NCI-H146 (cell line): ENCODE measurements at regions not wholly inside any gene's neighbourhood (a gene's known extent, or its start where the extent isn't known, plus 50 kb on each side); places are given as distances from the start of the nearest gene placed in this dataset.
A peak's percentile ranks its signal among the peaks of the same experiment; 100 is the strongest.
"Not testable (repeated sequence)": the region's sequence is repeated elsewhere in the genome, so short reads cannot be mapped to it uniquely, and the experiment has no call there.

Experiments used
- DNase-seq: peaks from one replicate; lab custom pipeline; 2025; lab: John Stamatoyannopoulos, UW

DNA sequence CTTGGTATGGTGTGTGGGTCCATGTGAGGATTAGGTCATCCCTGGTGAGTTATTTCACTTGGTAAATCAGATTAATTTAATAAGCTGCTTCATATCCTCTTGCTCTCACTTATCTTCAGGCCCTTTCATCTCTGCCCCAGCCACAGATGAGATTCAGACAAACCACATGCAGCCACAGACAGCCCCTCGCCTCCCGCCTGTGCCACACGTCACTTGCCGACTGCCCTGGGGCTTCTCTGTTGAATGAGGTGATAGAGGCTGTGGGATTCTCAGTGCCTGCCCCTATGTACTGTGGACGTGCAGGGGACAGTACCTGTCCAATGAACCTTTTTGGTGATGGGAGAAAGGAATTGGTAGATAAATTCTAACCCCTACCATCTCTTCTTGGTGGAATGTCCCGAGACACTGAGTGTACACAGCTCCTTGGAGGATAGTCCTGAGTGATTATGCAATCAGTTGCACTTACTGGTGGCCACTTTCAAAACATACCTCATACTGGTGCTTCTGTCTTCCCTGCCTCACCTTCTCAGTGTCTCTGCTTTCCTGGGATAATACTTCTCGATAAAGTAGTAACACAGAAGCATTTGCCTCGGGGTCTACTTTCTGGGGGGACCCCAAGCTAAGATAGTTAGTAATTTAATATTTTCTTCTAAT, 248.7 kb downstream of the TTC6 start:
- DNase-seq, result no peak

DNA sequence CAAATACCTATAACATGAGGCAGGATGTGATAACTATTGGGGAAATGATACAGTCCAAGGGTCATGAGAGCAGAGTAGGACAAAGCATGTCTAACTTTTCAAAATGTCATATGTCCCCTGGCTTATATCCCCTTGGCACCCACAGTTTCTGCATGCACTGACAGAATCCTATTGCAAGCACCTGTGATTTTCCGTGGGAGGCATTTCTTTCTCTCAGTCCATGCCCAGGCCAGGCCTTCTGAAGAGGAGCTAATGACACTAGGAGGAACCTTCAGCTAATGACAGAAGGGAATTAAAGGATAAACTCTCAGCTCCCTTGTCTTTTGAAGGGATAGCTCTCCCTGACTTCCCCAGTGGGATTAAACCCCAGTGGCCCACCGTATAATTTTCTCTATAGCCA, 249.2 kb downstream of the TTC6 start:
- no peak for DNase-seq

DNA sequence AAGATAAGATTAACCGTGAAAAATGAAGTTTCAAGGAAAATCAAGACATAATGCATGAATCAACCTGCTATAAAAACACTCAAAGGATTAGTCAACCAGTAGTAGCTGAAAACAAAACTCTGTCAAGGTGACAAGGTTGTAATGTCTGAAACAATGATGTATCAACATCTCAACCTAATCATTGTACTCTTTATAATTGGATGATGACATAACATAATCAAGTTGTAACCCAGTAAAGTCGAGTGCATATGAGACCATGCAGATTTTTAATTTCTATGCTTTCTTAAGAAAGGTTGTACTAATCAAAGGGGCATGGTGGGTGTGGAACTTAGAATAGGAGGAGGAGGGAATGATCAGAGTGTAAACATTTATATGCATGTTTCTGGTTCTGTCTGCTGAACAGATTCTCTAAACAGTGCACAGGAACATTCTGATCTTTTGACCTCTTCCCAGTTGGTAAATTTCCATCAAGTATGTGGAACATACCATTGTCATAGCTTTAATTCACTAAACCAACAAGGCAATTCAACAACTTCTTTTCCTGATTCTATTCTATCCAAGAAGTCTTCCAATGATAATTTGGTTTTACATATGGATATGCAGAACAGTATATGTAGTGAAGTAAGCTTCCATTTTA, 253.7 kb downstream of the TTC6 start:
- no peak for DNase-seq

DNA sequence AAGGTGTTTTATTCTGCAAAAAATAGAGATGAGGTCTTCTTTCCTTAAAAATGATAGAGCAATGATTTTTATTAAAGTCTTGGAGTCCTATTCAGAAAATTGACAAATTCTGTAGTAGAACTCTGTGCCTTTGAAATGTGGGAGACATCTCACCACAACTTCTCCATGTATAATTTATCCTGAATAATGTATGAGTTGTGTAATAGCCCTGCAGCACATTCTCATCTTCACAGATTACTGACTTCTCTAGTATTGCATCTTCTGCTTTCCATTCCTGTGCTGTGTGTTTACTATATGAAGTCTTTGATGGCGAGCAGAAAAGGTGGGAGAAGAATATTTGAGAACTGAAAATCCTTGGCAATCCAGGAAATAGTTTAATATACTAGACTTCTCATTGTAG, 255.6 kb downstream of the TTC6 start:
- no peak for DNase-seq

DNA sequence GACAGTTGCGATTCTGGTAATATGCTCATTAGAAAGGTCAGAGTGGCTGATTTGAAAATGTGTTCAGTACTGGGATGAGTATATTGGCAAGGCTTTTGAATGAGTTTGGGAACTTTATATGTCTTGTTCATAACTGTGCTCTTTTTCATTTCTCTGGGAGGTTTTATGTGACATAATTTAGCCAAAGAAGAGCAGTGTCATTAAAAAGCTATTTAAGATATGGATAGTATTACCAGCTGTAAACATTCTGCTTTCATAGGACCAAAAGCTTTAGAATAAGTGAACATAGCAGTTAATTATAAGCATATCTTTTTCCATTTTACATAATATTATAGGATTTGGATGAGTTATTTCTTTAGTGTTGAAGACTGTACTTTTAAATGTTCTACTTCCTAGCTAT, 260.4 kb downstream of the TTC6 start:
- no peak for DNase-seq

DNA sequence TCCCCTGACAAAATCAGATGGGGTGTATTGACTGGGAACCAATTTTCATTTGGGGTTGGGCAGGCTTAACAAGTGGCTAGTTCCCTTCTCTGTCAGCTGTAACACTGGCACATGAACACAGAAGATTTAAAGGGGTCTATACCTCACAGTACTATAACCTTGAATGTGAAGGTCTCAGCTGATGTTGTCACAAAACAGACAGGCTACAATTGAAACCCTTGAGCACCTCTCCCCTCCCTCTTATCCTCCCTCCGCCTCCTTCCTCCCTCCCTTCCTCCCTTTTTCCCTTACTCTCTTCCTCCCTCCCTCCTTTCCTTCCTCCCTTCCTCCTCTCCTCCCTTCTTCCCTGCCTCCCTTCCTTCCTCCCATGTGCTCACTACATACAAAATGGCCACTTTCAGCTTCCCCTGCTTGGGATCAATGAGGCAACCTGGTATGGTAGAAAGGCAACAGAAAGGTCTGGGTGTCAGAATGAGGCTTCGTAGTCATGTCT, 262.4 kb downstream of the TTC6 start:
- DNase-seq, result no peak

DNA sequence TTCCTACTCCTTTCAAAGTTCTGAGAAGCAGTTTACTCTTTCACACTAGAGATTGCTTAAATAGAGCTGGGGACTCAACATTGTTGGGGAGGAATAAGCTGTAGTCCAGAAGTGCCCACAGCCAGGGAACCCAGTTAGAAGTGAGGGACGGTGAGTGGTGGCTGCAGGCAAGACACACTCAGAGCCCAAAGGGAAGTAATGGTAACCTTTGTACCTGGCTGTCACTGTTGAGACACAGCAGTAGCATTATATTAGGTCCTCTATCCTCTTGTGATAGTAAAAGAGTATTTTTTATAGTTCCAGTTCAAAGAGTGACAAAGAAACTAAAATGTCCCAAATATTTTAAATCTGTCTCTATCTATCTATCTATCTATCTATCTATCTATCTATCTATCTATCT, 263.3 kb downstream of the TTC6 start:
- DNase-seq, result no peak

DNA sequence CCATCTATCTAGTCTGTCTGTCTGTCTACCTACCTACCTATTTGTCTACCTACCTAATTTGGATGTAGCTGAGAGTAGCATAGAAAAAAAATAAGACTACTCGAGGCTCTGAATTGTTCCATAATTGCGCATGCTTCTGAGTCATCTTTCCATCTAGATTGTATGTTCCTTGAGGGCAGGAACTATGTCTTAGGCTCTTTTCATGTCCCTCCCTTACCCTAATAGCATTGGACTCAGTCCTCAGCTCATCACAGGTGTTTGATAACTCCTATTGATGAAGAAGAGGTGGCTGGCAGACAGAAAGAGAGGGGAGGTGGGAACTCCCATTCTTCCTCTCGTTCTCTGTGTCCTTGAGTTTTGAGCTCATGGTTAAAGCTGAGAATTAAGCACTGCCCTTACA, 263.7 kb downstream of the TTC6 start:
- DNase-seq, result no peak

DNA sequence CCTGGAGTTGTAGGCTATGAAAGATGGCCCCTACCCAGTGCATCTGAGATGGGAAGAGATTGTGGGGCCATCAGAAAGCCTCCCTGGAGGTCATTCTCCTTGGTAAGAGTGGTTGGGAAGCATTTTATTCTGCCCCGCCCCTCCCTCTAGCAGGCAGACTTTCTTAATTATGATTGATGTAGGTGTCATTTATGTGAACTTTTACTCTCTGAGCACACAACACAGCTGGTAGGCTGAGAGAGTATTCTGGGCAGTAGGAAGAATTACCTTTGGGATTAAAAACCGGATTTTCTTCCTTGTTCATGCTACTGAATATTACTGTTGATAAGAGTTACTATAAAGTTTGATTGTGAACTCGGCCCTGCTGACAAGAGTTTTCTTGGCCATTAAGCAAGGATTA, 266.8 kb downstream of the TTC6 start:
- no peak for DNase-seq

DNA sequence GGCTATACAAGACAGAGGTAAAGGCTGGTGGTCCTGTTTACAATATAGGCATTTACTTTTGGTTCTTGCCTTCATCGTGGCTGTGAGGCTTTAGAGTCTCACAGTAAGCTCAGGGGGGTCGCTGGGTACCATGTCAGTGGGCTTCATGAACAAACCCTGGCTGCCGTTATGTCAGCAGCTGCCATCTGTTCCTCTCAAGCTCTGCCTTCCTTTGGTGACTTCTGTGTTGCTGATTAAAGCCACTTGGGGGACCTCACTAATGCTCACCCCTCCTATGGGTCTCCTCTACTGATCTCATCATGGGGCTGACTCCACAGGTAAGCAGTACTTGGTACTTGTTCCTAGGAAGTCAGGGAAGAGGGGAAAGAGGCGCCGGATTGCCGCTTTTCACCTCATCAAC, 268.7 kb downstream of the TTC6 start:
- no peak for DNase-seq

DNA sequence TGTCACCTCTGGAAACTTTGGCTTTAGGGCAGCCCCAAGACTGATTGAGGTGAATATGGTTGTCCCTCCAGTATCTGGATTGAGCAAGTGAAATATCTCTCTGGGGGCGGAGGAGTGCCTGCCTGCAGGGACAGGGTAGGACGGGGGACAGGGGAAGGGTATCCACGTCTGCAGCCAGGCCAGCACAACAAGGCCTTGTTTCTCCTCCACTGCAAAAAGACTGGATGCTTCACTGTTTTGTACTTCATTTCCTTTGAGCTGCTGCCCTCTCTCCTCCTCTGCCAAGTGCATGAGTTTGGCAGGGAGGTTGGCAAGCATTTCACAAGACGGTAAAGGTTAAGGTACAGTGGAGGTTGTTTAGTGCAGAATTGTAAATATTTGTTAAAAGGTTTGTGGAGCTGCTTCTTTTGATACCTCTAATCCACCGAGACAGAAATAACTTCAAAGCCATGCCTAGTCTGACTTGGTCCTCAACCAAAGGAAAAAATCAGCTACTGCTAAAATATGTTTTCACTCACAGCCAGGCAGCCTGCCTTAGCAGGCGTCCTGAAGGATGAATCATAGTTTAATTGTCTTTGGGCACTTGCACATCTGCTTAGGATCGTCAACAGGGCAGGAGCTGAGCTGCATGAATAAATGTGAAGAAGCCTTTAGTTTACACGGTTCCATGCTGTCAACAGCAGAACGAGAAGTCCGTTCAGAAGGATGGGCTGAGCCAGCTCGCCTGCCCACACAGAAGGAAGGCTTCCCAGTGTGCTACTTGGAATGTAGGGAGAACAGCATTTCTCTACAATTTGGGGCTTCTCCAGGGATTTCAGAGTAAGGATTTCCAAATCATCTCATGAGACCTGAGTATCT, 269.7 kb downstream of the TTC6 start:
- DNase-seq, result peak; percentile 47

DNA sequence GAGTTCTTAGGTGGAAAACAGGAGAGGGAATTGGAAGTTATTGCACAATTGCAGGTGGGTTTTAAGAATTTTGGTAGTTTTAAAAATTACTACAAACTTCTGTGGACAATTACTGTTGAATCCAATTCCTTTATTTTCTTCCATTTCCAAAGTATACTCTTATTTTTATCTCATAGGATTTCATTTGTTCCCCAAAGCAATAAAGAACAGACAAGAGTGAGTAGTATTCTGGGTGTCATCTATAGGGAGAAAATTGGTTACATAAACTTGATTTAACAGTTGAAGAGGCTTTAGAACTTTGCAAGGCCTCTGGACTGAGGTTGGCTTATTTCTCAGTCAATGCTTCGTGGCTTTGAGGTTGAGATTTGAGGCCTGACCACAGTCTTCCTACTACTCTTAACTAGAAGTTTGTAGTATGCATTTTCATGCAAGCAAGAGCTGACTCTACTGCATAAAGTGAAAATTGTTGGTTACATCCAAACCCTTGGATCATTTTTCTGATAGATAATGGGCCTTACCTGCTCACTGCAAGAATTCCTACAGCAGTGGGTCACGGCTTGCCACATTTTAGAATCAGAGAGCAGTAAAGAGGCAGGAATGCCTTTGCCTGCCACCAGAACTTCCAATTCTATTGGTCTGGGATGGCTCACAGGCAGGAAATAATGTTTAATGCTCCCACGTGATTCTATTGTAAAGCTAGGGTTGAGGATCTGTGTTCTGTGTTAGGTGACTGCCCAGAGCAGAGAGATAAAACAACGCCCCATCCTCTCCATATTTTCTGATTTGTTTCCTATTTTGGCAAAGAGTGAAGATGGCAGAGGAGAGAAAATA, 270.5 kb downstream of the TTC6 start:
- no peak for DNase-seq

DNA sequence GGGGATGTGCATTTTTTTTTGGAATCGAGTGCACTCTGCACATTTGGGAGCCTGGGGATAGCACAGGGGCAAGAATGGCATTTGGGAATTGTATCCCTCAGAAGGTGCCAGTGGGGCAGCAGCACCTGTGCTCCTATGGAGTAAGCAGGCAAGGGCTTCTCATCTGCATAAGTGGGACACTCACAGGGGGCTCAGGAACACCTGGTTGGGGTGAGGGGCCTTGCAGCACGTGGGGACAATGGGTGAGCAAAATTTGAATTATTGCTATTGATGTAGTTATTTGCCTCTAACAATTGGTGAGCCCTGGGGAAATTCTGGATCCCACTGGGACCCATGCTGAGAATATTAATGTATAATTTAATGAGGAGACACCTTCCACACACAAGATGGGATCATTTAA, 274.2 kb downstream of the TTC6 start:
- peak; percentile 94 for DNase-seq

DNA sequence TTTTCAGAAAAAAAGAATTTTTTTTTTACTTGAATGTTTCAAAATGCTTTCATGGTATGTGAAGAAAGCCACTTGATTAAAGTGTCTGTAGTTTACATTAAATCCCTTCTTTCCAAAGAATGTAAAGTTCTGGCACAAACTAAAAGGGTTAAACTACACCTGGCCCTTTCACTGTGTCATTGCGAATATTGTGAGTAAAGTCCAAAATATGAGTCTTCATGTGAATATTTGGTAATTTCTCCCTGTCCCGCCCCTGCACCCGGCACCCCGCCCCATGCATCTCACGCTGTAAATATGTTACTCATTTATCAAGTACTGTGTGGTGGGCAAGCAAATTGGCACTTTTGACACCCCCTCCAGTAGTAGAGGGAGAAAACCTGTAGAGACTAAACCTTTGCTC, 274.7 kb downstream of the TTC6 start:
- DNase-seq, result no peak

DNA sequence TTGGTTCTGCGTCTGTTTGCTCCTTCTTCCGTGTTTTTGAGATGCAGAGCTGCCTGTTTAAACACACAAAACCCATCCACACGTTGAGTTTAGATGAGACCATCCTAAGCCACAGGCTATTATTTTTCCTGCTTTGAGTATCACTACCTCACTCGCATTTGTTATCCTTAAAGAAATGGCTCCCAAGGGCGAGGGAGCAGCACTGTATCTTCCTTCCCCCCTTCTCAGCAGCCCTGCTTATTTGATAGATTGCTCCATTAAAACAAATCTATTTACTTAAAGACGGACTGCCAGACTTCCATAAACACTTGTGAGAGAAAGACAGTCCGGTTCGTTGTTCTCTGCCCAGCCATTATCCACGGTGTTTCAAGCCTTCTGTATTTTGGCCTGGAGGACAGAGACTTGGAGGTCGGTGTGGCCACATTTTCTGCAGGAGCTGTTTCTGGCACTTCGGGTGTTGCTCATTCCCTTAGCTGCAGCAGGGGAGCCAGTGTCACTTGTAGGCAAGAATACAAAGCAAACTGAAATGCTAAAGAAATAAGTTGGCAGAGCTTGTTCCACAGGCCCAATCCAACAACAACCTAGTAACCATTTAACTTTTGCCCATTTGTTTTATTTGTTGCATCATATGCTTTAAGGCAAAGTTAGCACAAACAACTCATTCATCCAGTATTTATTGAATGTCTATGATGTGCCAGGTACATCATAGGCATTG, 275.4 kb downstream of the TTC6 start:
- peak; percentile 62 for DNase-seq

DNA sequence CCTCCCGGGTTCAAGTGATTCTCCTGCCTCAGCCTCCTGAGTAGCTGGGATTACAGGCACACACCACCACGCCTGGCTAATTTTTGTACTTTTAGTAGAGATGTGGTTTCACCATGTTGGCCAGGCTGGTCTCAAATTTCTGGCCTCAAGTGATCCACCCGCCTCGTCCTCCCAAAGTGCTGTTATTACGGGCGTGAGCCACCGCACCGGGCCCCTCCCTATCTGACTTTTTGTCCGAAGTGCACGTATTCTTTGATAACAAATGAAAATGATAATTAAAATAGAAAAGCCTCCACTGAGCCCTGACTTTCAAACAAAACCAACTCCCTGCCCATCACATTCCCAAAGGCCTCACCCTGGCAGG, 278.6 kb downstream of the TTC6 start:
- not testable (repeated sequence) for DNase-seq

DNA sequence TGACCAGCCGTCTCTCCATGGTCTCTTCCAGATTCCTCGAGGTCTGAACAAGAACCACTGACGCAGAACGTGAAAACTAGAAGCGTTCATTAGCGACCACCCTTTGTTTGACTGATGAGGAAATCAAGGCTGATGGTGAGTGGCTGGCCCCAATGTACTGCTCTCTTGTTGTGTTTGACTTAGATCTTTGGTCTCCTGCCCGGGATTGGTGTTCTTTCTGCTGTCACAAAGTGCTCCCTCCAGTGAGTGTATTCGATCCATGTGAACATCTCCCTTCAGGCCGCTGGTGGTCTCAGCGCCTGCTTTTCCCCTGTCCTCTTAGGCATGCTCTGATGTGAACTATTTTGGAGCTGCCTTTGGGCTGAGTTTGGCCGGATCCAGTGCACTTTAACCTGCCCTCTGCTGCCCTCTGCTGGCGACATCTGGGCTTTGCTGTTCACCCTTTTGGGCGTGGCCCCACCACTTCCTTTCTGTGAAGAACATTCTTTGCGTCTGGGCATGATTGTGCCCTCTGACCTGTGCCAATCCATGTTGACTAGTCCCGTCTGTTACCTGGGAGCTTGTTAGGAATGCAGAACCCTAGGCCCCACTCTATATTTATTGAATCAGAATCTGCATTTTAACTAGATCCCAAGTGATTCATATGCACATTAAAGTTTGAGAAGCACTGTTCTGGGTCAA, 279.1 kb downstream of the TTC6 start:
- DNase-seq, result peak; percentile 64

DNA sequence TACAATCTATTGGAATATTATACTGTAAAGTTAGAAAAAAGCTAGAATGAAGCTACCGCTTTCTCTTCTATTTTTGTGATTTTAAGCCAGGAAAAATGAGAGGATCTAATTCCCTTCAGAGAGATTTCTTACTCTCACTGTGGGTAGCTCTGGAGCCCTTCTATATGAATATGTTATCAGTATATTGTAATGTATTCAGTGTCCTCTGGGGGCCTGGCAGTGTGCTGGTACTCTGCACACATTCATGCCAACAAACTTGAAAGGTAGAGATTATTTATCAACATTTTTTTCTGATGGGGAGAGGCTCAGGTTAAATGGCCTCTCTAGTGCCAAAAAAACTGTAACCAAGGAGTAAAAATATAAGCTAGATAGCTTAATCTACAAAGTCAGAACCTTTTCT, 292.8 kb downstream of the TTC6 start:
- DNase-seq, result no peak

DNA sequence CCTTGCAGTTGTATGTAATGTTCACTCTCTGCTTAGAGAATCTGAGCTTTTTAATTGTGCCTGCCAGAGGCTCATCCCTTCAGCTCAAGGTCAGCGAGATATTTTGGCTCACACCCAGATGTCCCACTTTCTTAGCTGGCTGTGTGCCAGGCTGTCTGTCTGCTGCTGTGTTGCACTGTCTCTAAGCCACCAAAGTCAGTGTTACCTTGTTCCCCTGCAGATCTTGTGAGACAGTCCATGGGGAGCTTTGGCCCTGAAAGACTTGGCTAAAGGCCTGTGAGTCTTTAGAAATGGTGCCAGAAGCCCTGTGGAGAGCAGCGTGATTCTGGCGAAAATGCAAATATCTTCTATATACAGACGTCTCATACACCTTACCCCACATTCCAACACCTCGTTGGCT, 293.7 kb downstream of the TTC6 start:
- DNase-seq, result no peak

DNA sequence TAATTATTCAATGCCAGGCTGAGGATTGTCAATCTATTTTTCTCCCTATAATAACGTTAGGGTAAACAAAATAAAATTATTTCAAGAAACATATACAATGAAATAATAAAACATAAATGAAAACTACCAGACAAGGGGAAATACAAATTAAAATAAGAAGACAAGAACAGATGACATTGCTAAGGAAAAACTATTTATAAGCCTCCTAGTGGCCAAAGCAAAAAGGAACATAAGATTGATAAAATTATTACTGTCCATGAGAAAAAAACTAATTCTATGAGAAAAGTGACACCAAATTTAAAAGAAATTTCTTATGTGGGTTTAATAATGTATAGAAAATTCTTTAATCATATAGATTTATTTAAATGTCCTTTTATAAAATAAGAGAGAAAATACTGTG, 294.7 kb downstream of the TTC6 start:
- no peak for DNase-seq

DNA sequence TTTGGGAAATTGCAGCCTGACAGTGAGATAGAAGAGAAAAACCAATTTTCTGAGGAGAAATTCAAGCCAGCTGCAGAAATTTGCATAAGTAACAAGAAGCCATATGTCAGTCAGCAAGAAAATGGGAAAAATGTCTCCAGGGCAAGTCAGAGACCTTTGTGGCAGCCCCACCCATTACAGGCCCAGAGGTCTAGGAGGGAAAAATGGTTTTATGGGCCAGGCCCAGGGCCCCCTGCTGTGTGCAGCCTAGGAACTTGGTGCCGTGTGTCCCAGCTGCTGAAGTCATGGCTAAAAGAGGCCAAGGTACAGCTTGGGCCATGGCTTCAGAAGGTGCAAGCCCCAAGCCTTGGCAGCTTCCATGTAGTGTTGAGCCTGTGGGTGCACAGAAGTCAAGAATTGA, 296.1 kb downstream of the TTC6 start:
- not testable (repeated sequence) for DNase-seq
